ENCODE measurements at regions not wholly inside any gene's neighbourhood (a gene's known extent, or its start where the extent isn't known, plus 50 kb on each side); places are given as distances from the start of the nearest gene placed in this dataset.

DNA sequence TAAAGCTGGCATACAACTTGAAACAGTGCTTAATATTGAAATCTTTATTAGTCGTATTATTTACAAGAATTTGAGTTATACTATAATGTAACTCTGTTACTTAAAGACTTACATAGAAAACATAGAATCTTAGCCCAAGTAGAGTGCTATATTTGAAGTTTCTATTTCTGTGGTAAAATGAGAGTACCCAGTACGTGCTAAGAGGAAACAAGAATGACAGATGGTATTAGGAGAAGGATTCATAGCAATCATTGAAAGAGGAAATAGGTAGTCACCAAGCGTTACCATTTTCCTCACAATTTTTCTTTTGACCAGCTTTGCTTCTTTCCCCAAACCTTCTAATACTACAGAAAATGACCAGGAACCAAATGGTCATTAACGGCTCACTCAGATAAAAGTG lies 412.1 kb upstream of the GRIA3 start:
- TF ChIP-seq, protein P1, sequence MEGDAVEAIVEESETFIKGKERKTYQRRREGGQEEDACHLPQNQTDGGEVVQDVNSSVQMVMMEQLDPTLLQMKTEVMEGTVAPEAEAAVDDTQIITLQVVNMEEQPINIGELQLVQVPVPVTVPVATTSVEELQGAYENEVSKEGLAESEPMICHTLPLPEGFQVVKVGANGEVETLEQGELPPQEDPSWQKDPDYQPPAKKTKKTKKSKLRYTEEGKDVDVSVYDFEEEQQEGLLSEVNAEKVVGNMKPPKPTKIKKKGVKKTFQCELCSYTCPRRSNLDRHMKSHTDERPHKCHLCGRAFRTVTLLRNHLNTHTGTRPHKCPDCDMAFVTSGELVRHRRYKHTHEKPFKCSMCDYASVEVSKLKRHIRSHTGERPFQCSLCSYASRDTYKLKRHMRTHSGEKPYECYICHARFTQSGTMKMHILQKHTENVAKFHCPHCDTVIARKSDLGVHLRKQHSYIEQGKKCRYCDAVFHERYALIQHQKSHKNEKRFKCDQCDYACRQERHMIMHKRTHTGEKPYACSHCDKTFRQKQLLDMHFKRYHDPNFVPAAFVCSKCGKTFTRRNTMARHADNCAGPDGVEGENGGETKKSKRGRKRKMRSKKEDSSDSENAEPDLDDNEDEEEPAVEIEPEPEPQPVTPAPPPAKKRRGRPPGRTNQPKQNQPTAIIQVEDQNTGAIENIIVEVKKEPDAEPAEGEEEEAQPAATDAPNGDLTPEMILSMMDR (optimal IDR thresholded peaks at IDR 0.05 in 1 of 3, IDR thresholded peaks at IDR 0.05 in 1 of 3, conservative IDR thresholded peaks at IDR 0.05 in 1 of 3; ENCODE audit: extremely low read depth in 1 of 3, insufficient read depth in 2 of 3, low read length in 3 of 3) = no peak
- TF ChIP-seq EZH2 (IDR thresholded peaks at IDR 0.05; ENCODE audit: low read length) = no peak

Measured in keratinocyte (primary cell).